IPS DF 6.9 (cell line): ENCODE measurements at regions not wholly inside any gene's neighbourhood (a gene's known extent, or its start where the extent isn't known, plus 50 kb on each side); places are given as distances from the start of the nearest gene placed in this dataset.
A peak's percentile ranks its signal among the peaks of the same experiment; 100 is the strongest.

Experiments
- DNase-seq: peaks from one replicate; pipeline ENCODE4 v3.0.0-alpha.2; 2013; ENCODE audit warnings: low read depth, low spot score
- H3K27ac ChIP-seq: one replicate; pipeline ENCODE4 v1.5.1; 2013; ENCODE audit warnings: low read length, control low read depth
- H3K27me3 ChIP-seq: 2 replicates; pipeline ENCODE4 v1.6.1; 2013; ENCODE audit warnings: mild to moderate bottlenecking, low read length; ENCODE audit not compliant: control insufficient read depth, insufficient read depth
- H3K36me3 ChIP-seq: 2 replicates; pipeline ENCODE4 v1.6.1; 2013; ENCODE audit warnings: low read length; ENCODE audit not compliant: control insufficient read depth, insufficient read depth
- H3K4me1 ChIP-seq: 2 replicates; pipeline ENCODE4 v1.6.1; 2013; ENCODE audit warnings: low read length; ENCODE audit not compliant: control insufficient read depth, insufficient read depth
- H3K4me3 ChIP-seq: 2 replicates; pipeline ENCODE4 v1.5.1; 2013; ENCODE audit warnings: mild to moderate bottlenecking, low read length
- H3K9me3 ChIP-seq: 2 replicates; pipeline ENCODE4 v1.6.1; 2013; ENCODE audit warnings: low read length, inconsistent platforms; ENCODE audit not compliant: control insufficient read depth, insufficient read depth
- WGBS: extraction: QIAGEN DNeasy Blood & Tissue Kit; methylation state at CpG from one replicate; pipeline ENCODE4 v1.1.7; 2013; ENCODE audit warnings: mixed read lengths, missing lambda C conversion rate; ENCODE audit not compliant: insufficient read length, insufficient coverage; 5-methylcytosine and 5-hydroxymethylcytosine counted together

DNA sequence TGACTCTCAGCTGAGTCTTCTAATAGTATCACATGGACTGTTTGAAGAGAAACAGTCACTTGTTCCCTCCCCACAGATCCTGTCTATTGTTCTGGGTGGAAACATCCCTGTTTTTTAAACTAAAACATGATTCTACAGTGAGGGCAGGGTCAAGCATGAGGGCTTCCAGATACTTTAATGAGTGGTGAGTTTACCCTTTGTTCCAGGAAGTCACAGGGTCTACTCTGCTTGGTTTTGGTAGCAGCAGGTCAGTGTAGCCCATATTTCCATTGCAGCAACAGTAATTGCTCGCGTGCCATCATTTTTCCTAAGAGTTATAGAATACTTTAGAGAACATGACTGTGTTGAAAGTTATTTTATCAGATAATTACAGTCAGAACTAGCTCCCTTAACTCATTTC lies 87.4 kb downstream of the ZNF732 start:
- Histone ChIP-seq H3K4me3 (no peak overlapping the region), H3K36me3 (no peaks in the 10 kb centered on the region), H3K9me3 (no peaks in the 10 kb centered on the region), H3K27me3 (no peaks in the 10 kb centered on the region), H3K27ac (no peak overlapping the region), H3K4me1 (peaks cover 6% of the 10 kb centered on the region; the same call in 1 of the 2 replicates)
- WGBS = no CpG with 5 or more reads among the region's 2 CpGs
- no peak for DNase-seq

DNA sequence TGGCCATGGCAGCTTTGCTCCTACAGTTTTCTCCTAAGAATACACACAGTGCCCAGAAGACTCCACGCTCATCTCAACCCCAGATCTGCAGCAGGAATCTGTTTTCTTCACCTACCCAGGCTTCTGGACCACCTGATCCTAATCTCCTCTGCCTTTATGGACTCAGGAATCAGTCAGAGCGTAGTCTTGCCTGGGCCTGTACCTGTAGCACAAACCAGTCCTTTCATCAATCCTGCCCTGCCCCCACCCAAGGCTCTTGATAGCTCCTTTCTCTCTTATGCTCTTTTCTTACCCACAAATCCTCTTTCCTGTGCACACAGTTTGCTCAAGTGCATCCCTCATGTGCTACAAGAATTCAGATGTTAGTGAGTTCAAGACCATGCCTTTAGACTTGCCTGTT lies 89.7 kb downstream of the ZNF718 start:
- Histone ChIP-seq H3K27me3 (no peaks in the 10 kb centered on the region), H3K27ac (no peak overlapping the region), H3K4me1 (peaks cover 6% of the 10 kb centered on the region; the same call in 1 of the 2 replicates), H3K9me3 (no peaks in the 10 kb centered on the region), H3K36me3 (no peaks in the 10 kb centered on the region), H3K4me3 (peak overlapping the region; percentile 62; the same call in 1 of the 2 replicates)
- no peak for DNase-seq
- WGBS = no CpG with 5 or more reads among the region's 2 CpGs
